ENCODE measurements at regions not wholly inside any gene's neighbourhood (a gene's known extent, or its start where the extent isn't known, plus 50 kb on each side); places are given as distances from the start of the nearest gene placed in this dataset.

DNA sequence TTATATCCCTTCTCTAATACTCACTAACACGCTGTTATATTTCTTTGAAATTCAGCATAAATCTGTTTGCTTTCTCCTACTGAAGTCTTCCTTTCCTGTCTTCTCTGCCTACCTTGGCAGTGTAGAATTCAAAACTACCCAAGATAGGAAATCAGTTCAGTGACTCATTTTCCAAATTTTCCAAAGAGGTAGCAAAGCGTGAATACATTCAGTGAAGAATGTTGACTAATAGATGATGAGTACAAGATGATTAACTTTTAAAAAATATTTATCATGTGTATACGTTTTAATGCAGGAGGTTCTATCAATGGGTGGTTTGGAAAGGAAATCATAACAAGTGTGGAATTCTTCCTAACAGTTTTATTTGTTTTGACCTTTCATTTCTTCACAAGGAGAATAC is 201.9 kb upstream of the SLC8A1 start:
- no peaks in the 10 kb centered on the region for H3K36me3 ChIP-seq (ENCODE audit: control insufficient read depth in 2 of 2, insufficient read depth in 2 of 2, low read length in 1 of 2)
- no peaks in the 10 kb centered on the region for H4K20me1 ChIP-seq (ENCODE audit: control insufficient read depth, insufficient read depth)
- H3K4me1 ChIP-seq (ENCODE audit: control insufficient read depth, insufficient read depth, low read length): no peaks in the 10 kb centered on the region
- ATAC-seq (no peak), DNase-seq (ENCODE audit: low read depth, low spot score) (no peak), FAIRE-seq (no peak)
- no peak overlapping the region for H3K9ac ChIP-seq (ENCODE audit: control insufficient read depth, insufficient read depth, low read length)
- no peaks in the 10 kb centered on the region for H3K79me2 ChIP-seq (ENCODE audit: control insufficient read depth, insufficient read depth, low read length)
- 4% methylated on average over 3 of the region's 3 CpGs for WGBS (ENCODE audit: insufficient coverage, insufficient replicate concordance, low lambda C conversion rate, missing lambda C conversion rate)
- intact Hi-C loops (cut with micrococcal nuclease; ENCODE audit: unreplicated experiment): no loop called here
- H3K9me3 ChIP-seq (replicated peaks; ENCODE audit: control insufficient read depth, insufficient read depth, low read length): no peaks in the 10 kb centered on the region
- H2AFZ ChIP-seq (ENCODE audit: control insufficient read depth, low read depth, low read length): no peak overlapping the region
- no peak overlapping the region for H3K27ac ChIP-seq (ENCODE audit: control insufficient read depth, insufficient read depth)
- H3K4me2 ChIP-seq (ENCODE audit: control insufficient read depth, insufficient read depth): no peak overlapping the region
- TF ChIP-seq NFXL1 (IDR thresholded peaks at IDR 0.05; ENCODE audit: borderline replicate concordance): no peak
- no peak for TF ChIP-seq EP300 (IDR thresholded peaks at IDR 0.05; ENCODE audit: borderline replicate concordance in 1 of 2, control insufficient read depth in 1 of 2, low read depth in 2 of 2, low read length in 2 of 2)
- TF ChIP-seq, protein P1, sequence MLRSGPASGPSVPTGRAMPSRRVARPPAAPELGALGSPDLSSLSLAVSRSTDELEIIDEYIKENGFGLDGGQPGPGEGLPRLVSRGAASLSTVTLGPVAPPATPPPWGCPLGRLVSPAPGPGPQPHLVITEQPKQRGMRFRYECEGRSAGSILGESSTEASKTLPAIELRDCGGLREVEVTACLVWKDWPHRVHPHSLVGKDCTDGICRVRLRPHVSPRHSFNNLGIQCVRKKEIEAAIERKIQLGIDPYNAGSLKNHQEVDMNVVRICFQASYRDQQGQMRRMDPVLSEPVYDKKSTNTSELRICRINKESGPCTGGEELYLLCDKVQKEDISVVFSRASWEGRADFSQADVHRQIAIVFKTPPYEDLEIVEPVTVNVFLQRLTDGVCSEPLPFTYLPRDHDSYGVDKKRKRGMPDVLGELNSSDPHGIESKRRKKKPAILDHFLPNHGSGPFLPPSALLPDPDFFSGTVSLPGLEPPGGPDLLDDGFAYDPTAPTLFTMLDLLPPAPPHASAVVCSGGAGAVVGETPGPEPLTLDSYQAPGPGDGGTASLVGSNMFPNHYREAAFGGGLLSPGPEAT (IDR thresholded peaks at IDR 0.05; ENCODE audit: low read depth): no peak
- TF ChIP-seq WRNIP1 (IDR thresholded peaks at IDR 0.05; ENCODE audit: borderline replicate concordance, low read depth, low read length): no peak
- TF ChIP-seq RELA (IDR thresholded peaks at IDR 0.05; ENCODE audit: borderline replicate concordance, partially characterized antibody): no peak
- TF ChIP-seq TCF3 (IDR thresholded peaks at IDR 0.05; ENCODE audit: borderline replicate concordance, insufficient read depth, low read depth, low read length): no peak
- no peak for TF ChIP-seq POLR2AphosphoS5 (IDR thresholded peaks at IDR 0.05; ENCODE audit: low read length)
- TF ChIP-seq, protein P2, sequence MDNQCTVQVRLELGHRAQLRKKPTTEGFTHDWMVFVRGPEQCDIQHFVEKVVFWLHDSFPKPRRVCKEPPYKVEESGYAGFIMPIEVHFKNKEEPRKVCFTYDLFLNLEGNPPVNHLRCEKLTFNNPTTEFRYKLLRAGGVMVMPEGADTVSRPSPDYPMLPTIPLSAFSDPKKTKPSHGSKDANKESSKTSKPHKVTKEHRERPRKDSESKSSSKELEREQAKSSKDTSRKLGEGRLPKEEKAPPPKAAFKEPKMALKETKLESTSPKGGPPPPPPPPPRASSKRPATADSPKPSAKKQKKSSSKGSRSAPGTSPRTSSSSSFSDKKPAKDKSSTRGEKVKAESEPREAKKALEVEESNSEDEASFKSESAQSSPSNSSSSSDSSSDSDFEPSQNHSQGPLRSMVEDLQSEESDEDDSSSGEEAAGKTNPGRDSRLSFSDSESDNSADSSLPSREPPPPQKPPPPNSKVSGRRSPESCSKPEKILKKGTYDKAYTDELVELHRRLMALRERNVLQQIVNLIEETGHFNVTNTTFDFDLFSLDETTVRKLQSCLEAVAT (IDR thresholded peaks at IDR 0.05): no peak
- no TSS peak for BruUV-seq (replicated peaks)
- SMC1A ChIA-PET (ENCODE audit: uncharacterized antibody, unreplicated experiment): no interaction called here
- CTCF ChIA-PET: no interaction called here
- in situ Hi-C loops (cut with MboI): no loop called here
- POLR2A ChIA-PET: no interaction called here
- RAD21 ChIA-PET (ENCODE audit: unreplicated experiment): no interaction called here
- no peak overlapping the region for H3K4me3 ChIP-seq
- no peaks in the 10 kb centered on the region for H3K27me3 ChIP-seq (replicated peaks in 1 of 2; ENCODE audit: control insufficient read depth in 2 of 2, insufficient read depth in 2 of 2, low read length in 1 of 2)

All from GM12878 (cell line).